ENCODE measurements at regions not wholly inside any gene's neighbourhood (a gene's known extent, or its start where the extent isn't known, plus 50 kb on each side); places are given as distances from the start of the nearest gene placed in this dataset.

DNA sequence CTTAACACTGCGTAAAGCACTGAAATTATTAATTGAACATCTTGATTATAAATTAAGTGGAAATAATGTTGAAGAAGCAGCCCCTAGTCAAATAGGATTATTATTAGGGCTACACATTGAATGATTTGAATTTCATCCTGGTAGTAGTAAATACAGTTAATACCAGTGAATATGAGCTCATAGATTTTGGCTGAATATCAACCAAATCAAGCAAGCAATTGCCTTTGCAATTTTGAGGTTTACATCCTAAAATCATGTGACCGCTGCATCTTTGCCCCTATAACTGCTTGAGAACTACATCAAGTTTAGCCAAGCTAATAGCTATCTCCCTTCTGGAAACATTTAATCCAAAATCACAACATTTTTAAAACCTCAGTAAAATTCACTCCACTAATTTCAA lies 801.2 kb upstream of the PIK3C3 start:
- DNase-seq = no peak
- no peaks in the 10 kb centered on the region for H3K4me1 Mint-ChIP-seq (ENCODE audit: low read depth in 2 of 2)
- H3K27me3 Mint-ChIP-seq = no peaks in the 10 kb centered on the region
- no peak overlapping the region for H3K27ac Mint-ChIP-seq
- H3K4me3 Mint-ChIP-seq = no peak overlapping the region
- peaks cover 3% of the 10 kb centered on the region for H3K36me3 Mint-ChIP-seq (ENCODE audit: insufficient read depth)
- no peak for ATAC-seq (replicated peaks)
- peaks cover 11 to 22% of the 10 kb centered on the region in 2 donors for H3K9me3 Mint-ChIP-seq

DNA sequence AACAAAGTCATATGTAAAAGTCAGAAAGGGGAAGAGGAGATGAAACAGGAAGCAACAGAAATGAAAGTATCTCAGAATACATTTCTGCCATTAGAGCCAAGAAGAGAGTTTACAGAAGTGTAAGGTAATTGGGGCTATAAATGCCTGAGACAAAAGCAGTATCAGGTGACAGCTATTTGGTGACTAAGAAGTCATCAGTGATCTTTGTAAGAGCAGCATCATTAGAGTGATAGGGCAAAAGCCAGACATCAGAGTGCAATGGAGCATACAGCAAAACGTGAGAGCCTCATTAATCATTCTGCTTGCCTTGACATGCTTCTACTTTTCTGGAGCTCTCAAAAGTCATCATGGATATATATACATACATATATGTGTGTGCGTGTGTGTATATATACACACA lies 804.7 kb upstream of the PIK3C3 start:
- no peak overlapping the region for H3K27ac Mint-ChIP-seq
- no peaks in the 10 kb centered on the region for H3K27me3 Mint-ChIP-seq
- H3K9me3 Mint-ChIP-seq = peaks cover 7 to 21% of the 10 kb centered on the region in 2 donors
- H3K36me3 Mint-ChIP-seq (ENCODE audit: insufficient read depth) = peaks cover 3% of the 10 kb centered on the region
- DNase-seq (no peak), ATAC-seq (replicated peaks) (no peak)
- no peaks in the 10 kb centered on the region for H3K4me1 Mint-ChIP-seq (ENCODE audit: low read depth in 2 of 2)
- H3K4me3 Mint-ChIP-seq = no peak overlapping the region

DNA sequence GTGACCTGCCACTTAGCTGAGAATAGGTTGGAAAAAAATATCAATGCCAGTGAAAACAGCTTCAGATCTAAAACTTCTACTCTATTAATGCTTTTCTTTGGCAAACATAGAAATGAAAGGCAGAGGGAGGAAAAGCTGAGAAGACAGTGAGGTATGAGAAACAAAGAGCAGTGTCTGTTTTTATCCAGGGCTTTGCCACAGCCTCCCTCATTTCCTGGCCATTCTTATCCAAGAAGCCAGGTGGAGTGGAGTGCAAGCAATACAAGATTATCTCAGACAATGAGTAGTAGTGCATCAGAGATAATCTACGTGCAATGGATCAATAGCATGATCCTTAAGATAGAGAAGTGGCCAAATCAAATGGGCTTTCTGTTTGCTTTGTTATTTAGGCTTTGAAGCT lies 808.7 kb upstream of the PIK3C3 start:
- peaks cover 3% of the 10 kb centered on the region for H3K36me3 Mint-ChIP-seq (ENCODE audit: insufficient read depth)
- H3K27ac Mint-ChIP-seq = no peak overlapping the region
- no peaks in the 10 kb centered on the region for H3K27me3 Mint-ChIP-seq
- no peak overlapping the region for H3K4me3 Mint-ChIP-seq
- H3K4me1 Mint-ChIP-seq (ENCODE audit: low read depth in 2 of 2) = no peaks in the 10 kb centered on the region
- DNase-seq = no peak
- peaks cover 15 to 35% of the 10 kb centered on the region in 2 donors for H3K9me3 Mint-ChIP-seq
- ATAC-seq (replicated peaks) = no peak

DNA sequence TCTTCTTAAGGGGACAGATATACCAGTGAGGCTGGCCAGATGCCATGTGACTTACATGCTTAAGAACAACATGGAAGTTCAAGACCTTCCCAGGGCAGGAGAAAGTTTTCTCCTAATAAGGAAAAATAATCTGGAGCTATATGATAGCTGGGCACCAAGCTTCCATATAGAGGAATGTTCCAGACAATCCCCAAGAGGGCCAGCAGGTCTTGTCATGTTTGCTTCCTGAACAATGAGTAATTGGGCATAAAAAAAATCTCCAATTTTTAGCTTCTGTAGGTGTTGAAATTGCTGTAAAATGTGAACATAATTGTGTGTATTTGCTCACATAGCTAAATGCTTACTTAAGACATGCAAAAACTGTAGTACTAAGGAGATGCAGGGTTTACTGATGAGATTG lies 809.5 kb upstream of the PIK3C3 start:
- H3K4me3 Mint-ChIP-seq = no peak overlapping the region
- H3K27ac Mint-ChIP-seq = no peak overlapping the region
- DNase-seq (no peak), ATAC-seq (replicated peaks) (no peak)
- peaks cover 3% of the 10 kb centered on the region for H3K36me3 Mint-ChIP-seq (ENCODE audit: insufficient read depth)
- H3K27me3 Mint-ChIP-seq = no peaks in the 10 kb centered on the region
- peaks cover 15 to 35% of the 10 kb centered on the region in 2 donors for H3K9me3 Mint-ChIP-seq
- H3K4me1 Mint-ChIP-seq (ENCODE audit: low read depth in 2 of 2) = no peaks in the 10 kb centered on the region

DNA sequence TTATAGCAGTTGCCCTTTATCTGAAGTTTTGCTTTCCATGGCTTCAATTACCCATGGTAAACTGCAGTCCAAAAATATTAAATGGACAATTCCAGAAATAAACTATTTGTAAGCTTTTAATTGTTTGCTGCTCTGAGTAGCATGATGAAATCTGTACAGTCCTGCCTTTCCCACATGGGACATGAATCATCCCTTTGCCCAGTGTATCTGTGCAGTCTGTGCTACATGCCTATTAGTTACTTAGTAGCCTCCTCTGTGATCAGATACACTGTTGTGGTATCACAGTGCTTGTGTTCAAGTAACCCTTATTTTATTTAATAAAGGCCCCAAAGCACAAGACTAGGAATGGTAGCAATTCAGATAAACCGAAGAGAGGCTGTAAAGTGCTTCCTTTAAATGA lies 810.6 kb upstream of the PIK3C3 start:
- no peak for ATAC-seq (replicated peaks)

DNA sequence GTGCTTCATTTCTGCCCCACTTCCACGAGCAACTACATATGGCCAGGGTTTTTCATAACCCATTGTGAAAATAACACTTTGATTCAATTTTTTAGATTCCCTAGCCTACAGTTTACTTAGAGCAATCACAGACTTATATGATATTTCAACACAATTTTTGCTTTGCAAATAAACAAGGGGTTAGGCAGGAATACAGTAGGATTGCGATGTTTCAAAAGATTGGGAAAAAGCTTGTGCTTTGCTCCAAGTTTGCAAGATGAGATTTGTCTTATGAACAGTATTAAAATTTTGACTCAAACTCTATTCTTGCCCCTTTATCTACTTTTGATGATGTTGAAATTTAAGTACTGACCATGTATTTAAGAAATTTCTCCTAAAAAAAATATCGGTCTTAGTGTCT lies 814.5 kb upstream of the PIK3C3 start:
- ATAC-seq (replicated peaks) (no peak), DNase-seq (no peak)
- Mint-ChIP-seq H3K4me3 (no peak overlapping the region), H3K27me3 (no peaks in the 10 kb centered on the region), H3K9me3 (peaks cover 12 to 21% of the 10 kb centered on the region in 2 donors), H3K27ac (no peak overlapping the region), H3K4me1 (ENCODE audit: low read depth in 2 of 2) (no peaks in the 10 kb centered on the region), H3K36me3 (ENCODE audit: insufficient read depth) (no peaks in the 10 kb centered on the region)

More for the DNA sequence above, 810.6 kb upstream of the PIK3C3 start:
- Mint-ChIP-seq H3K4me1 (ENCODE audit: low read depth in 2 of 2) (no peaks in the 10 kb centered on the region), H3K4me3 (no peak overlapping the region), H3K9me3 (peaks cover 12 to 34% of the 10 kb centered on the region in 2 donors), H3K27ac (no peak overlapping the region), H3K27me3 (no peaks in the 10 kb centered on the region), H3K36me3 (ENCODE audit: insufficient read depth) (peaks cover 3% of the 10 kb centered on the region)
- DNase-seq = no peak

DNA sequence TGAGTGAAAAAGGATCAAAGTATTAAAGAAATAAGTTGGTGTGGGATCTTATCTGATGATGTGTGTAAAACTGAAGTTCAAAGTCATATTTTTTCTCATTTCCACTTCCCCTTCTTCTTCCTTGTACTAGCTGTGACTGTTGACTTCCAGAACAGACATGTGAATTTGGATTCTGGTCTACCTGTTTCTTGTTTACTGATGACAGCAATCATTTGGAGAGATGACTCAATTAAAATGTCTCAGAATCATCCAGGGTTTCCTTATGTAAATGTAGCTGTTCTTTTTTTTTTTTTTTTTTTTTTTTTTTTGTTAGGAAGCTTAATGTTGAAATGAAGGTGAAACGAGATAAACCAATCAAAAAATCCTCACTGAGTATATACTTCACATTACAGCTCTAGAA lies 819.9 kb upstream of the PIK3C3 start:
- no peaks in the 10 kb centered on the region for H3K9me3 Mint-ChIP-seq
- H3K4me1 Mint-ChIP-seq (ENCODE audit: low read depth in 2 of 2) = no peaks in the 10 kb centered on the region
- no peaks in the 10 kb centered on the region for H3K27me3 Mint-ChIP-seq
- no peak for ATAC-seq (replicated peaks)
- no peak overlapping the region for H3K4me3 Mint-ChIP-seq
- no peak overlapping the region for H3K27ac Mint-ChIP-seq
- DNase-seq = no peak
- H3K36me3 Mint-ChIP-seq (ENCODE audit: insufficient read depth) = no peaks in the 10 kb centered on the region

DNA sequence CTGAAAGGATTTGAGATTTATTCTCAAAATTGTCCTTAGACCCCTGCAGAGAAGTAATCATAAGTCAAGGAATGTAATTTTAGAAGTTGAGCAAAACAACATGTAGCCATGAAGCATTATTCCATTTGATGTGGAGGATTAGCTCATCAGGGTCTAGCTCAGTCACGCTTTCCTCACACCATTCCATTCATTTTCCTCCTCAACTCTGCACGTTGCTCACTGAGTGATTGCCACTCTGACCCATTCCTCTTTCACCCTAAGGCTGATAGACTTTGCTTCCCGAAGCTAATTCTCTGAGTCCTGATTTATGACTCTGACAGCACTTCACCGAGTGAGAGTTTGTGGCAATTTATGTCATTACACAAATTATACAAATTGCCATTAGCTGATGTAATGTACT lies 820.6 kb upstream of the PIK3C3 start:
- Mint-ChIP-seq H3K9me3 (no peaks in the 10 kb centered on the region), H3K4me1 (ENCODE audit: low read depth in 2 of 2) (no peaks in the 10 kb centered on the region), H3K27ac (no peak overlapping the region), H3K36me3 (ENCODE audit: insufficient read depth) (no peaks in the 10 kb centered on the region), H3K4me3 (no peak overlapping the region), H3K27me3 (no peaks in the 10 kb centered on the region)
- no peak for ATAC-seq (replicated peaks)
- DNase-seq = no peak

DNA sequence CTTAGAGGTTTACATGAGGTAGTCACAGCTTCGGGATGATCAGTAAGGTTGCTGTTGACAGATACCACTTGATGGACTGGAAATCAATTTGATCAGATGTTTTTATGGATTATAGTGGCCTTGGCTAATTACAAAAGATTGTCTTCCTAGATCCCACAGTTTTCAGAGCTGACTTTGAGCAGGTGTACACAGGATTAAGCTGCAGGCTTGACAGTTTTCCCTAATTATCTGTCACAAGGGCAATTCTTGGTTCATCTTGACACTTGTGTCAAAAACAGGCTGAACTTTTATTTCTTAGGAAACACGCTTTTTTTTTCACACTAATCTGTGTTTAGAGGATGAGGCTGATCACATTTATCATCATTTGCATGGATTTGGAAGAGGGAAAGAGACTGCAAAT lies 824.0 kb upstream of the PIK3C3 start:
- DNase-seq = no peak

DNA sequence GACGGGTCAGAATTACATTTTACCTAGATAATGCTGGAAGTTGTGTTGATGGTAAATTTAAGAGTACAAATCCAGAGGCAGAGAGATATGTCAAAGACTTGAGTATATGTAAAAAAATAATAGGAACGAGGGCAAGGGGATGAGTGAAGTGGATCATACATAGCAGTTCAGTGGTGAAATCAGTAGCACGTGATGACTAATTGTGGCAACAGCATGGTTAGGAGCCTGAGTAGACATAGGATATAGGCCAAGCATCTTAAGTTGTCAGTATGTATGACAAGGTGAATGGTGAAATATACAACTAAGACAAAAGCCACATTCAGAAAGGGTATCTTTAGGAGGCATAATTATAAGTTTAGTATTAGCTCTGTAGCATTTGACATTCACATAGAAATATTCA lies 826.5 kb upstream of the PIK3C3 start:
- no peak overlapping the region for H3K4me3 Mint-ChIP-seq
- DNase-seq (no peak), ATAC-seq (replicated peaks) (no peak)
- H3K4me1 Mint-ChIP-seq (ENCODE audit: low read depth in 2 of 2) = no peaks in the 10 kb centered on the region
- no peaks in the 10 kb centered on the region for H3K36me3 Mint-ChIP-seq (ENCODE audit: insufficient read depth)
- peaks cover 0 to 2% of the 10 kb centered on the region in 2 donors for H3K9me3 Mint-ChIP-seq
- H3K27me3 Mint-ChIP-seq = no peaks in the 10 kb centered on the region
- no peak overlapping the region for H3K27ac Mint-ChIP-seq

More for the DNA sequence above, 824.0 kb upstream of the PIK3C3 start:
- no peak overlapping the region for H3K4me3 Mint-ChIP-seq
- ATAC-seq (replicated peaks) = no peak
- no peaks in the 10 kb centered on the region for H3K4me1 Mint-ChIP-seq (ENCODE audit: low read depth in 2 of 2)
- H3K27ac Mint-ChIP-seq = no peak overlapping the region
- H3K27me3 Mint-ChIP-seq = no peaks in the 10 kb centered on the region
- H3K36me3 Mint-ChIP-seq (ENCODE audit: insufficient read depth) = no peaks in the 10 kb centered on the region
- H3K9me3 Mint-ChIP-seq = peaks cover 0 to 2% of the 10 kb centered on the region in 2 donors

DNA sequence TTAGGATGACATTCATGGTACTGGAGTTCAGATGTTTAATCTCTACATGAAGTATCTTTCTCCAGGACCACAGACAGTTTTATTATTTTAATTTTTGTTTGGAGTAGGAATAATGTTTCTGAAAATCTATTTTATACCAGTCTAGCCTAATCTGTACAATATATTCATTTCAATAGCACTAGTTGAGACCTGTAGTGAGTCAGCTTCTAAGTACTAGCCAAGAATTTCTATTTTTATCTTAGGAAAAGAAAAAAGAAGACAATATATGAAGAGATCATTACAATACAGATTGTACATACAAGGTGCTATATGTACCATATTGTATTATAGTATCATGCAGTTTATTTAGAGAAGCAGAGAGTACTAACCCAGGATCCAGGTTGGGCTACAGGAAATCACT lies 826.9 kb upstream of the PIK3C3 start:
- H3K36me3 Mint-ChIP-seq (ENCODE audit: insufficient read depth) = no peaks in the 10 kb centered on the region
- ATAC-seq (replicated peaks) = no peak
- no peaks in the 10 kb centered on the region for H3K27me3 Mint-ChIP-seq
- DNase-seq = no peak
- peaks cover 0 to 2% of the 10 kb centered on the region in 2 donors for H3K9me3 Mint-ChIP-seq
- no peak overlapping the region for H3K4me3 Mint-ChIP-seq
- H3K27ac Mint-ChIP-seq = no peak overlapping the region
- no peaks in the 10 kb centered on the region for H3K4me1 Mint-ChIP-seq (ENCODE audit: low read depth in 2 of 2)

DNA sequence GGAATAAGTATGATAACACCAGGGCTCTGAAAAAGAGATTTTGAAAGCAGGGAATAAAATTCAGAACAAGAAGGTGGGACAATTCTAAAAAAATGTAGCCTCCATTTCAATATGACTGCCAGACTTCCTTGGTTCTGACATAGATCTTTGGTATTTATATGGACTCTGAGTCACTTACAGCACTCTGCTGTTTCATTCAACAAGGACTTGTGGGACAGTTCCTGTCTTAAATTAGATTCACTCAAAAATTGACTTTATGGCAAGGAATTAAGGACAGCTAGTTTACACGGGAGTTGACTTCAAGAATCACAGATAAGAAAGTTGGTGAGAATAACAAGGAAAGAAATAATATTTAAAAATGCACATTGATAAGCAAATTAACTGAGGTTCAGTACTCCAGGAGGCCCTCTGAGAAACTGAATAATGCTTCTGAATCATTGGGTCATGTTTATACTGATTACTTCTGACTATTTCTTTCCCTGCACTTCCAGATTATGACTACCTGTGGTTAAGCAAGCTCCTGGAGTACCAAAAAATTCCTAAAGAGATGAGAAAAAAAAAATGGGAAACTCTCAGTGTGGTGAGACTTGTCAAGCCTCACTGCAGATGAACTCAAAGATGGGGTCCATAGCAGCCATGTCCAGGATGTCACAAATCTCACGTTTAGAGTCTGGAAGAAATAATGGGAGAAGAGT lies 828.3 kb upstream of the PIK3C3 start:
- Mint-ChIP-seq H3K4me1 (ENCODE audit: low read depth in 2 of 2) (no peaks in the 10 kb centered on the region), H3K9me3 (peaks cover 0 to 2% of the 10 kb centered on the region in 2 donors), H3K36me3 (ENCODE audit: insufficient read depth) (no peaks in the 10 kb centered on the region), H3K4me3 (no peak overlapping the region), H3K27ac (no peak overlapping the region), H3K27me3 (no peaks in the 10 kb centered on the region)
- ATAC-seq (replicated peaks) (no peak), DNase-seq (no peak)

DNA sequence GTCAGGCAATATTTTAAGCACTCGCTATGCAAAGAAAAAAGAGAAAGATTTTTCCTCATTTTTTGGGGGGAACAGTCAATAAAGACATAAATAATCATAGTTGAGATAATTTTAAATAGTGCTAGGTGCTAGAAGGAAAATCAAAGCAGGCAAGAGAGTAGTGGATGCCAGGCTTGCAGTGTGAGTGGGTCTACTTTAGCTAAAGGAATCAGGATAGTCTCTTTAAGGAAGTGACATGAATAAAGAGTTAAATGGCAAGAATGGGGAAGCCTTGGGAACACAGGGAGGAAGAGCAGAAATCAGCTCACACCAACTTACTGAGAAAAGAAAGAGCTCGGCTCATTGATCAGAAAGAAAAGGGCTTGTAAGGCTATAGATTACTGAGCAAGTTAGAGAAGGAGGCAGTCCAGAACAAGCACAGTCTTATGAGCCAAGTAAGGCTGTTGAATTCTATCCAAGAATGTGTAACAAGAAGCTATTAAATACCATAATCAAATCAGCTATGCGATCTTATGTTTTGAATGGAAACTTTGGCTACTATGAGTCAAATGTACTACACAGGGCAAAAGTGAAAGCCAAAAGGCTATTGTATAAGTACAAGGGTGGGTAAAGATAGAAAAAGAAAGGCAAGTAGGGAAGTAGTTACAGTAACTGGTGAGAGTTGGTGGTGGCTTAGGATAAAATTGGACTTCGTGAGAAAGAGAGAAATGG lies 833.8 kb upstream of the PIK3C3 start:
- Mint-ChIP-seq H3K4me3 (no peak overlapping the region), H3K9me3 (peaks cover 0 to 8% of the 10 kb centered on the region in 2 donors), H3K36me3 (ENCODE audit: insufficient read depth) (no peaks in the 10 kb centered on the region), H3K27ac (no peak overlapping the region), H3K27me3 (no peaks in the 10 kb centered on the region), H3K4me1 (ENCODE audit: low read depth in 2 of 2) (no peaks in the 10 kb centered on the region)
- ATAC-seq (replicated peaks) (no peak), DNase-seq (no peak)

DNA sequence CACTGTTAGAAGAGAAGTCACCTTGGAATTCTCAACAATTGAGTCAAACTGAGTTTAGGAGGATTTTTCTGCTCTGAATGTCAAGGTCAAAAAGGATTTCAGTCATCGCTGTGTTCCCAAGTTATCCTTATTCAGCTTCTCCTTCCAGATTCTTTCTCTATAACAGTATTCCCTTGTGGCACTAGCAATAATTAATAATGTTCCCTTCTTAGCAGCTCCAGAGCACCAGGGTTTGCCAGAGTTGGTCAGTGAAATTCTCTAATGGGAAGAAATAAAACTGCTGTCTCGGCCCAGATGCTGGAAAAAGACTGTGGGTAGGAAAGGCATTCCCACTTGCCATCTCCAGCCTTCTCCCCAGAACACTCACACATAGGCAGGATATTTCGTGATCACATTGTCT lies 836.0 kb upstream of the PIK3C3 start:
- H3K27me3 Mint-ChIP-seq = no peaks in the 10 kb centered on the region
- H3K4me1 Mint-ChIP-seq (ENCODE audit: low read depth in 2 of 2) = no peaks in the 10 kb centered on the region
- ATAC-seq (replicated peaks) = no peak
- H3K36me3 Mint-ChIP-seq (ENCODE audit: insufficient read depth) = no peaks in the 10 kb centered on the region
- peaks cover 7 to 12% of the 10 kb centered on the region in 2 donors for H3K9me3 Mint-ChIP-seq
- no peak for DNase-seq
- H3K27ac Mint-ChIP-seq = no peak overlapping the region
- H3K4me3 Mint-ChIP-seq = no peak overlapping the region
